Skeletal muscle tissue (tissue), 3 donors: ENCODE measurements at regions not wholly inside any gene's neighbourhood (a gene's known extent, or its start where the extent isn't known, plus 50 kb on each side); places are given as distances from the start of the nearest gene placed in this dataset.

Source experiments
- H3K27ac ChIP-seq: one replicate; pipeline ENCODE4 v1.7.0; 2013; ENCODE audit warnings: mild to moderate bottlenecking, low read depth, low read length, inconsistent platforms
- H3K27me3 ChIP-seq, 3 donors: one replicate each; pipeline ENCODE4 v1.7.0; 2013; ENCODE audit warnings: low read length in 3 of 3; ENCODE audit not compliant: control insufficient read depth in 3 of 3, insufficient read depth in 3 of 3
- H3K36me3 ChIP-seq, 3 donors: one replicate each; pipeline ENCODE4 v1.7.0; 2013; ENCODE audit warnings: low read length in 3 of 3; ENCODE audit not compliant: control insufficient read depth in 3 of 3, insufficient read depth in 3 of 3
- H3K4me1 ChIP-seq, 3 donors: one replicate each; pipeline ENCODE4 v1.7.0; 2013; ENCODE audit warnings: low read length in 3 of 3, mild to moderate bottlenecking in 3 of 3; ENCODE audit not compliant: control insufficient read depth in 3 of 3, insufficient read depth in 3 of 3
- H3K4me3 ChIP-seq, 3 donors: one replicate each; pipeline ENCODE4 v1.7.0; 2013; ENCODE audit warnings: low read length in 3 of 3
- H3K9ac ChIP-seq, 3 donors: one replicate each; pipeline ENCODE4 v1.7.0; 2013; ENCODE audit warnings: low read length in 3 of 3, mild to moderate bottlenecking in 3 of 3, moderate library complexity in 2 of 3, low read depth in 1 of 3
- H3K9me3 ChIP-seq, 3 donors: one replicate each; pipeline ENCODE4 v1.7.0; 2013; ENCODE audit warnings: low read length in 3 of 3; ENCODE audit not compliant: control insufficient read depth in 3 of 3
- donor health status: Osteomylitis.

DNA sequence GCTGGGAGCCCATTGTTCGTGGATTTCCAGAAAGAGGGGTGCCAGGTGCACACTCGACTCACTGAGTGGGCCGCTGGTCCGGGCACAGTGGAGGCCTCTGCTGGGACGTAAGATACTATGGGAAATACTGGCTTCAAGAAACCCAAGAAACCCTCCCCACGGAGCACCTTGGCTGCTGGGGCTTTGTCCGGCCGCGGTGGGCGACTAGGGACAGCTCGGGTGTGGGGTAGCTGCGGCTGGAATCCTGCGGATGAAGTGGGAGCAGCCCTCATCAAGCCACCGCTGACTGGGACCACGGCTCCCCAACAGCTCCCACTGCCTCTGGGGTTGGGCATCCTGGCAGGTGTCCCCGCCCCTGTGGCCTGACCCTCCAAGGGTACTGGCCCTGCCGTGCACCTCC is 69.5 kb upstream of the GATA5 start:
- H3K9ac ChIP-seq = no peak overlapping the region
- no peak overlapping the region for H3K4me3 ChIP-seq
- H3K4me1 ChIP-seq = peaks cover 18 to 39% (median 36%) of the 10 kb centered on the region in 3 donors
- H3K9me3 ChIP-seq = no peaks in the 10 kb centered on the region
- H3K27me3 ChIP-seq = peaks cover 0 to 17% (median 7%) of the 10 kb centered on the region in 3 donors
- no peak overlapping the region for H3K27ac ChIP-seq
- peaks cover 0 to 2% (median 0%) of the 10 kb centered on the region in 3 donors for H3K36me3 ChIP-seq

- Histone ChIP-seq H3K4me3 (no peak overlapping the region), H3K4me1 (peaks cover 14 to 32% (median 28%) of the 10 kb centered on the region in 3 donors), H3K27ac (no peak overlapping the region), H3K9ac (no peak overlapping the region), H3K27me3 (peaks cover 0 to 18% (median 6%) of the 10 kb centered on the region in 3 donors), H3K9me3 (no peaks in the 10 kb centered on the region), H3K36me3 (peaks cover 0 to 7% (median 3%) of the 10 kb centered on the region in 3 donors)
Measured at GRCh38 chr20:62545901-62546525, 70.2 kb upstream of the GATA5 start.

DNA sequence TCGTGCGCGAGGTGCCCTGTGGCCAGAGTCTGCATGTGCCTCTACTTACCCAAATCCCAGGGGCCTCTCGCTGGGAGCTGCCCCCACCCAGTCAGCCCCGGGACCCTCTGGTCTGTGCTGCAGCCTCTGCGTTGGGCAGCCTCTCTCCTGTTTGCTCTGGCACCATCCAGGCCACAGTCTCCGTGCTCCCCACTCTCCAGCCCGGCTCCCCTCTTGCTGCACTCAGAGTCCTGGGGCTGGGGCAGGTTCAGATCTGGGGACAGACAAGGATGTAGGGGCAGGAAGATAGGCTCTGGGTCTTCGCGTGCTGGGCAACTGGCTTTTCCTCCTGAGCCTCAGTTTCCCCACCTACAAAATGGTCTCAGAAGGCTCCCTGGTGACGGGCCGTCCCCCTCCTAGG is 70.8 kb upstream of the GATA5 start:
- Histone ChIP-seq H3K27ac (no peak overlapping the region), H3K27me3 (peaks cover 0 to 14% (median 0%) of the 10 kb centered on the region in 3 donors), H3K9ac (no peak overlapping the region), H3K4me3 (no peak overlapping the region), H3K36me3 (peaks cover 0 to 10% (median 3%) of the 10 kb centered on the region in 3 donors), H3K4me1 (peaks cover 12 to 26% (median 23%) of the 10 kb centered on the region in 3 donors), H3K9me3 (no peaks in the 10 kb centered on the region)

DNA sequence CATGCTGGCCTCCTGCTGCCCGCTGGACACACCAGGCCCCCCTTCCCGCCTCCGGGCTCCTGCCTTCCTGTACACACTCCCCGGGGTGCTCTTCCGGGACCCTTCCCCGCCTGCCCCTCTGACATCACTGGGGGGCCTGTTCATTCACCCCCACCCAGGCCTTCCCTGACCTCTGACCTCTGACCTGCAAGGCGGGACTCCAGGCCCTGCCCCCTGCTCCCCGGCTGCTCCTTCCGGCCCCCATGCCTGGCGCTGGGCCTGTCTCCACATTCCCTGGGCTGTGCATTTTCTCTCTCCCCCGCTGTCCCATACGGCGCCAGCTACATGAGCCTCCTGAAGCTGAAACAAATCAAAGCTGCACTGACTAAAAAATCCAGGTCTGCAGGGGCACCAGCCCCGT is 71.6 kb upstream of the GATA5 start:
- peaks cover 12 to 25% (median 23%) of the 10 kb centered on the region in 3 donors for H3K4me1 ChIP-seq
- H3K9me3 ChIP-seq = no peaks in the 10 kb centered on the region
- peak overlapping the region in 1 of 3 donors; percentile 45 for H3K9ac ChIP-seq
- H3K27ac ChIP-seq = no peak overlapping the region
- H3K4me3 ChIP-seq = no peak overlapping the region
- H3K36me3 ChIP-seq = peaks cover 2 to 17% (median 10%) of the 10 kb centered on the region in 3 donors
- H3K27me3 ChIP-seq = peaks cover 3 to 18% (median 4%) of the 10 kb centered on the region in 3 donors

- Histone ChIP-seq H3K27me3 (peaks cover 3 to 27% (median 4%) of the 10 kb centered on the region in 3 donors), H3K27ac (peak overlapping the region; percentile 99)
Measured at GRCh38 chr20:62548471-62548870, 72.7 kb upstream of the GATA5 start.

DNA sequence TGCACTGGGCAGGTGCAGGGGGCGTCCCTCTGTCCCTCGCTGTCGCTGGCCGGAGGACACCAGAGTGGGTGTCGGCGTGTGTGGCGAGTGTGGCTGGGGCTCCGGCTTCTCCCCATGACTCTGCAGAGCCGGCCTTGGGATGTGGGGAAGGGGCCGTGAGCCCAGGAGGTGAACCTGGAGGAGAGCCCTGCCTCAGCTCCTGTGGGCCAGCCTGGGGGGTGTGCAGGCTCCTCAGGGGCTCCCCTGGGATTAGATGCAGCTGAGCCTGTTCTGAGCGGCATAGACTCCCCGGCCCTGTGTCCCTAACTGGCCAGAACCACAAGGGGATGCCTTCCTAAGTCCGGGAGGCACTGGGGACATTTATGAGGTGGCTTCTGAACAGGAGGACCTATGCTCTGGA is 73.2 kb upstream of the GATA5 start:
- Histone ChIP-seq H3K4me3 (peak overlapping the region in 2 of 3 donors; percentile 58 to 60), H3K9me3 (no peaks in the 10 kb centered on the region), H3K36me3 (peaks cover 14 to 33% (median 24%) of the 10 kb centered on the region in 3 donors), H3K27ac (peak overlapping the region; percentile 99), H3K9ac (peak overlapping the region; percentile 72 to 85 (median 80)), H3K27me3 (peaks cover 3 to 29% (median 4%) of the 10 kb centered on the region in 3 donors), H3K4me1 (peaks cover 12 to 40% (median 23%) of the 10 kb centered on the region in 3 donors)

More at GRCh38 chr20:62548471-62548870, 72.7 kb upstream of the GATA5 start:
- no peaks in the 10 kb centered on the region for H3K9me3 ChIP-seq
- H3K36me3 ChIP-seq = peaks cover 9 to 28% (median 19%) of the 10 kb centered on the region in 3 donors
- H3K4me3 ChIP-seq = no peak overlapping the region
- peak overlapping the region; percentile 72 to 85 (median 80) for H3K9ac ChIP-seq
- peaks cover 12 to 35% (median 23%) of the 10 kb centered on the region in 3 donors for H3K4me1 ChIP-seq

GRCh38 chr20:62549499-62550086 is 73.8 kb upstream of the GATA5 start:
- peaks cover 12 to 45% (median 23%) of the 10 kb centered on the region in 3 donors for H3K4me1 ChIP-seq
- peak overlapping the region; percentile 30 to 60 (median 58) for H3K4me3 ChIP-seq
- H3K9me3 ChIP-seq = no peaks in the 10 kb centered on the region
- H3K27me3 ChIP-seq = peaks cover 3 to 29% (median 4%) of the 10 kb centered on the region in 3 donors
- H3K36me3 ChIP-seq = peaks cover 15 to 39% (median 25%) of the 10 kb centered on the region in 3 donors
- H3K9ac ChIP-seq = peak overlapping the region; percentile 72 to 85 (median 80)
- H3K27ac ChIP-seq = peak overlapping the region; percentile 99

- peaks cover 12 to 51% (median 28%) of the 10 kb centered on the region in 3 donors for H3K4me1 ChIP-seq
- H3K9ac ChIP-seq = peak overlapping the region; percentile 85 to 97 (median 96)
- peaks cover 3 to 33% (median 4%) of the 10 kb centered on the region in 3 donors for H3K27me3 ChIP-seq
- H3K36me3 ChIP-seq = peaks cover 15 to 43% (median 28%) of the 10 kb centered on the region in 3 donors
- H3K9me3 ChIP-seq = no peaks in the 10 kb centered on the region
- H3K4me3 ChIP-seq = peak overlapping the region; percentile 63 to 93 (median 90)
- H3K27ac ChIP-seq = peak overlapping the region; percentile 99
Measured at GRCh38 chr20:62550087-62550632, 74.4 kb upstream of the GATA5 start.

DNA sequence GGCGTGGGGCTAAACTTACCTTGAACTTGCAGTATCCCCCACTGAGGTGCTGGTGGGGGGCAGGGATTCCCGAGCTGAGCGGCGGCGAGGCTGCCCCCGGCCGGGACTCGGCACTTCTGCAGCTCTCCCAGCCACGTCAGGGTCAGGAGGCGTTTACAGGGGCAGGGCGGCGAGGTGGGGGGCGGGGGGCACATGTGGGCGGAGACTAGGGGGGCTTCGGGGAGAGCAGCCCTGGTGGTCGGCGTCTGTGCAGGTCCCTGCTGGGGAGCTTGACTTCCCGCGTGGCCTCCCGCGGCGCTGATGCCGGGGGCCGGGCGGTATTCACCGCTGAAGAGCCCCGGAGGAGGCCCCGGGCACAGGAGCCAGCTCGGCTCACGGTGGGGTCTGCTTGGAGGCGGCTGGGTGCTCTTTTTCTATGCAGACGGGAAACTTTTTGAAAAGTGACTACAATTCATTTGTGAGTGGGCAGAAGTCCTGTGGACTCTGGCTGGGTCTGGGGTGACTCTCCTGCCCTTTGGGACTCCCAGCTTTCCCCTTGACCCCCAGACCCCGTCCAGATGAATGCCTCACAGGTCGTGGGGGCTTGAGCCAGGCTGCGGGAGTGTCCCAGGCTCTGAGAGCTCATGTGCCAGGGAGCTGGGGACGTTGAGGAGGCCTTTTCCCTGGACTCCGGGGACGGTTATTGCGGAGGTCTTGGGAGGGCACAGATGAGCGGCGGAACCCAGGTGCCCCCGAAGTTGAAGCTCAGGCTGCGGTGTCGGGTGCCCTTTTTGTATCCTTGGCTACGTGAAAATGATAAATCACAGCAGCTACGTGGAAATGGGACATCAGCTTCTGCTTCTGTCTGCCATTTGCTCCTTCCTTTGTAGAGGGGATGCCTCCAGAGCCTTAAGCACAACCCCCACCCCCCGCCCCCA is 75.9 kb upstream of the GATA5 start:
- Histone ChIP-seq H3K36me3 (peaks cover 15 to 52% (median 28%) of the 10 kb centered on the region in 3 donors), H3K9ac (peak overlapping the region; percentile 96 to 98 (median 97)), H3K27me3 (peaks cover 3 to 33% (median 4%) of the 10 kb centered on the region in 3 donors), H3K4me1 (peaks cover 19 to 66% (median 41%) of the 10 kb centered on the region in 3 donors), H3K27ac (peak overlapping the region; percentile 99), H3K4me3 (peak overlapping the region; percentile 85 to 93 (median 90)), H3K9me3 (no peaks in the 10 kb centered on the region)
